ENCODE measurements at regions not wholly inside any gene's neighbourhood (a gene's known extent, or its start where the extent isn't known, plus 50 kb on each side); places are given as distances from the start of the nearest gene placed in this dataset.

- no peak for DNase-seq
- Histone ChIP-seq H3K4me3 (no peak overlapping the region), H3K36me3 (no peaks in the 10 kb centered on the region), H3K9me3 (no peaks in the 10 kb centered on the region), H3K4me1 (no peaks in the 10 kb centered on the region), H3K27ac (no peak overlapping the region), H3K27me3 (replicated peaks in 1 of 7) (peaks cover 0 to 57% (median 0%) of the 10 kb centered on the region in 7 donors)
- TF ChIP-seq, protein P1, sequence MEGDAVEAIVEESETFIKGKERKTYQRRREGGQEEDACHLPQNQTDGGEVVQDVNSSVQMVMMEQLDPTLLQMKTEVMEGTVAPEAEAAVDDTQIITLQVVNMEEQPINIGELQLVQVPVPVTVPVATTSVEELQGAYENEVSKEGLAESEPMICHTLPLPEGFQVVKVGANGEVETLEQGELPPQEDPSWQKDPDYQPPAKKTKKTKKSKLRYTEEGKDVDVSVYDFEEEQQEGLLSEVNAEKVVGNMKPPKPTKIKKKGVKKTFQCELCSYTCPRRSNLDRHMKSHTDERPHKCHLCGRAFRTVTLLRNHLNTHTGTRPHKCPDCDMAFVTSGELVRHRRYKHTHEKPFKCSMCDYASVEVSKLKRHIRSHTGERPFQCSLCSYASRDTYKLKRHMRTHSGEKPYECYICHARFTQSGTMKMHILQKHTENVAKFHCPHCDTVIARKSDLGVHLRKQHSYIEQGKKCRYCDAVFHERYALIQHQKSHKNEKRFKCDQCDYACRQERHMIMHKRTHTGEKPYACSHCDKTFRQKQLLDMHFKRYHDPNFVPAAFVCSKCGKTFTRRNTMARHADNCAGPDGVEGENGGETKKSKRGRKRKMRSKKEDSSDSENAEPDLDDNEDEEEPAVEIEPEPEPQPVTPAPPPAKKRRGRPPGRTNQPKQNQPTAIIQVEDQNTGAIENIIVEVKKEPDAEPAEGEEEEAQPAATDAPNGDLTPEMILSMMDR (IDR thresholded peaks at IDR 0.05 in 8 of 11, conservative IDR thresholded peaks at IDR 0.05 in 3 of 11): no peak
- TF ChIP-seq POLR2AphosphoS5 (IDR thresholded peaks at IDR 0.05): no peak
- TF ChIP-seq POLR2A (IDR thresholded peaks at IDR 0.05): no peak
- intact Hi-C loops (cut with DNase I; ENCODE audit: low total_unique reads): no loop called here
- 39 to 59% (median 49%) methylated on average over 3 of the region's 3 CpGs for WGBS, 5 donors
Observed at GRCh38 chr6:40285535-40285934, 301.6 kb downstream of the LRFN2 start.

DNA sequence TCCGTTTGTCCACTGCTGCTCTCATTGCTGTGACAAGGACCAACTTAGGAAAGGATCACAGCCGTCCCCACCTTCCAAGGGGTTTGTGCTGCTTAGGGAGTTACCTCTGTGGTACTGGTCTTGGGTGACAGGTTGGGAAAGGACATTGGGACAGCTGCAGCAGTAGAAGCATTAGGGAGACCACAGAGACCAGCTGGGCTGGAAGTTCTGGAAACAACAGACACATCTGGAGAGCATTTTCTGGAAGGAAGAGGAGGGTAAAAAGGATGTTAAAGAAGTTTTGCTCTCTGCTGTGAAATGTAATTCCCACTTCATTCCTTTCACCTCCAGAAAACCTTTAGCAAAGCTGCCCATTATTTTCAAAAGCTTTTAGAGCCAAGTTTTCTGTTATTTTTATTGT is 304.2 kb downstream of the LRFN2 start:
- intact Hi-C loops (cut with DNase I; ENCODE audit: low total_unique reads): no loop called here
- DNase-seq: no peak
- H3K36me3 ChIP-seq: no peaks in the 10 kb centered on the region
- no peak overlapping the region for H3K4me3 ChIP-seq
- no peaks in the 10 kb centered on the region for H3K9me3 ChIP-seq
- no peak overlapping the region for H3K27ac ChIP-seq
- no peaks in the 10 kb centered on the region for H3K4me1 ChIP-seq
- WGBS, 5 donors: 69 to 90% (median 82%) methylated on average over 2 of the region's 2 CpGs
- TF ChIP-seq POLR2A (IDR thresholded peaks at IDR 0.05) (no peak), POLR2AphosphoS5 (IDR thresholded peaks at IDR 0.05) (no peak)
- TF ChIP-seq, protein P1 (IDR thresholded peaks at IDR 0.05 in 8 of 11, conservative IDR thresholded peaks at IDR 0.05 in 3 of 11): no peak
- H3K27me3 ChIP-seq (replicated peaks in 1 of 7): peaks cover 0 to 35% (median 0%) of the 10 kb centered on the region in 7 donors

DNA sequence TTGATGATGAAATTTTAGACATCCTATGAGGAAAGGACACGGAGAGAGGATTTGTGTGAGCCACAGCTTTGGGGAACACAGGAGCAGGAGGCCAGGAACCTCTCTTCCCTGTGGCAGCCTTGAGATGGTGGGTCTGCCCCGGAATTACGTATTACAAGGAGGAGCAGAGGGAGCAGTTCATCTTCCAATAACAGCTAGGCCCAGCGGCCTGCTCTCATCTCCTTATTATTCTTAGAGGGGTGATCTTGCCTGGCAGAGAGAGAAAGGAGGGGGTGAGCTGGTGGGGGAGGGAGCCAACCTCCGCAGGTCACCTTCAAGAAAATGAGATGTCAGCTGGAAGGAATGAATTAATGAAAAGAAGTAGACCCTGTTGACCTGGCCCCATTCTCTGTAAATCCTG is 305.8 kb downstream of the LRFN2 start:
- Histone ChIP-seq H3K4me3 (no peak overlapping the region), H3K9me3 (no peaks in the 10 kb centered on the region), H3K36me3 (no peaks in the 10 kb centered on the region), H3K27me3 (replicated peaks in 1 of 7) (peaks cover 0 to 24% (median 0%) of the 10 kb centered on the region in 7 donors), H3K4me1 (no peaks in the 10 kb centered on the region), H3K27ac (no peak overlapping the region)
- TF ChIP-seq, protein P1 (IDR thresholded peaks at IDR 0.05 in 8 of 11, conservative IDR thresholded peaks at IDR 0.05 in 3 of 11): no peak
- TF ChIP-seq POLR2A (IDR thresholded peaks at IDR 0.05) (no peak), POLR2AphosphoS5 (IDR thresholded peaks at IDR 0.05) (no peak)
- 74 to 92% (median 83%) methylated on average over 5 of the region's 5 CpGs for WGBS, 5 donors
- intact Hi-C loops (cut with DNase I; ENCODE audit: low total_unique reads): no loop called here
- DNase-seq: no peak

GRCh38 chr6:40280231-40280630 is 306.9 kb downstream of the LRFN2 start:
- H3K4me3 ChIP-seq: no peak overlapping the region
- no peaks in the 10 kb centered on the region for H3K4me1 ChIP-seq
- intact Hi-C loops (cut with DNase I; ENCODE audit: low total_unique reads): no loop called here
- no peaks in the 10 kb centered on the region for H3K36me3 ChIP-seq
- no peak for TF ChIP-seq POLR2AphosphoS5 (IDR thresholded peaks at IDR 0.05)
- TF ChIP-seq, protein P1 (IDR thresholded peaks at IDR 0.05 in 8 of 11, conservative IDR thresholded peaks at IDR 0.05 in 3 of 11): no peak
- TF ChIP-seq POLR2A (IDR thresholded peaks at IDR 0.05): no peak
- H3K27me3 ChIP-seq (replicated peaks in 1 of 7): peaks cover 0 to 13% (median 0%) of the 10 kb centered on the region in 7 donors
- no peak overlapping the region for H3K27ac ChIP-seq
- 70 to 84% (median 80%) methylated on average over 3 of the region's 3 CpGs for WGBS, 5 donors
- H3K9me3 ChIP-seq: no peaks in the 10 kb centered on the region
- no peak for DNase-seq
